ENCODE measurements at regions not wholly inside any gene's neighbourhood (a gene's known extent, or its start where the extent isn't known, plus 50 kb on each side); places are given as distances from the start of the nearest gene placed in this dataset.

- DNase-seq (ENCODE audit: low spot score): no peak
Observed at GRCh38 chr13:39159846-39160370, 121.7 kb downstream of the NHLRC3 start.

GRCh38 chr13:39167018-39167417 lies 128.8 kb downstream of the NHLRC3 start:
- no peak for DNase-seq (ENCODE audit: low spot score)

- DNase-seq (ENCODE audit: low spot score): no peak
Observed at GRCh38 chr13:39170711-39171110, 132.5 kb downstream of the NHLRC3 start.

GRCh38 chr13:39185326-39185725 lies 147.1 kb downstream of the NHLRC3 start:
- no peak for DNase-seq (ENCODE audit: low spot score)

GRCh38 chr13:39186205-39186875 lies 148.1 kb downstream of the NHLRC3 start:
- no peak for DNase-seq (ENCODE audit: low spot score)

DNA sequence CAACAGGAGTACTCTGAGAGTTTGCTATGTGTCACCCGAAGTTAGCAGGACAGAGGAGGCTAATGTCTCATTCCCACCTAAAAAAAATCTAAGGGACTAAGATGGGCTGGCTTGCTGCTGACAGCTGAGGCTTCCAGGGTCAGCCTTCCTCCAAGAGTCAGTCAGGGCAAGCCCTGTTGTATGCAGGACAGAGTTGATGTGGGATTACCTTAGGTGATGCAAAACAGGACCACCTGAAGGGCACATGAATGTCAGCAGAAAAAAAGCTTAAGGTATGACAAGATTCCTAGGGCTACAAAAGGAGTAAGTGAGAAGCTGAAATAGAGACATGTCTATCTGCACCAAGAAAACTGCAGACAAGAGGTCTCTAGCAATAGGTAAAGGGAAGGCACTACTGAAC lies 151.5 kb downstream of the NHLRC3 start:
- DNase-seq (ENCODE audit: low spot score): no peak

DNA sequence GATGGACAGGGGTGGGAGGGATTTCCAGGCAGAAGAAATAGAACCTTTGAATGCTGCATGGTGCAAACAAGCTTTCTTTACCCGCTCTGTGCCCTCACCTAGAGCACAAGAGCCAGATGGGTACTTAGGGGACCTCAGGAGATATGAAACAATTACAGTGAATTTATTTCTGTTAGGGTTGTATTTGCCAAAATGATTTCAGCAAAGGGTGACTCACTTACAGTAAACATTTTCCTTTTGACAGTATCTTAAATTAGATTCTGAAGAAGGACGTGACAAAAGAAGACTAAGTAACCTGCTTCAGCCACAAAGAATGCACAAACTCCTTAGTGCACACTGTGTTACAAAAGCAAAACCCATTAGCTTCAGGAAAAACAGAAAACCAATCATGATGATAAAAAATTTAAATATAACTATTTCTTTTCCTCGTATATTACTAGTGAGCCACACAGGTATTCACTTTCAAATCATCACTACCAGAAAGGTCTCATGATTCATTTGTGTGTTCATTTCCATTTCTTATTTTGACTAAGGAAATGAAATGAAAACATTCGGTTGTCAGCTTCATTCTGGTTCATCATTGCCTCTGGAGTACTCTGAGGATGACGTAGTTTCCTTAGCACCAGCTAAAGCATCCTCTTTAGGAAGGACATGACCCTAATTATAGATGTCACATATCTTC lies 158.8 kb downstream of the NHLRC3 start:
- no peak for DNase-seq (ENCODE audit: low spot score)

DNA sequence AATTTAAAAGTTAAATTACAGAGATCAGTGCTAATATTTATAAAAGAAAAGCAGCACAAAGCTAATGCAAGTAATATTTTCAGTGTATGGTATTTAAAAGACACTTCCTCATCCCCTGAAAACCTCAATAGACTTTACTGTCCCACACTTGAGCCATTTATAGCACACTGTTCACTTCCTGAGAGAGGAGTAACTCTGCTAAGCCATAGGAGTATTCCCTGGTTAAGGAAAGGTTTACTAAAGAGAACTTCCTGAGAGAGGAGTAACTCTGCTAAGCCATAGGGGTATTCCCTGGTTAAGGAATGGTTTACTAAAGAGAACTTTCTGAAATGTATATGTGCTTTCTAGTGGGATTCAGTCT lies 159.4 kb downstream of the NHLRC3 start:
- DNase-seq (ENCODE audit: low spot score): no peak

DNA sequence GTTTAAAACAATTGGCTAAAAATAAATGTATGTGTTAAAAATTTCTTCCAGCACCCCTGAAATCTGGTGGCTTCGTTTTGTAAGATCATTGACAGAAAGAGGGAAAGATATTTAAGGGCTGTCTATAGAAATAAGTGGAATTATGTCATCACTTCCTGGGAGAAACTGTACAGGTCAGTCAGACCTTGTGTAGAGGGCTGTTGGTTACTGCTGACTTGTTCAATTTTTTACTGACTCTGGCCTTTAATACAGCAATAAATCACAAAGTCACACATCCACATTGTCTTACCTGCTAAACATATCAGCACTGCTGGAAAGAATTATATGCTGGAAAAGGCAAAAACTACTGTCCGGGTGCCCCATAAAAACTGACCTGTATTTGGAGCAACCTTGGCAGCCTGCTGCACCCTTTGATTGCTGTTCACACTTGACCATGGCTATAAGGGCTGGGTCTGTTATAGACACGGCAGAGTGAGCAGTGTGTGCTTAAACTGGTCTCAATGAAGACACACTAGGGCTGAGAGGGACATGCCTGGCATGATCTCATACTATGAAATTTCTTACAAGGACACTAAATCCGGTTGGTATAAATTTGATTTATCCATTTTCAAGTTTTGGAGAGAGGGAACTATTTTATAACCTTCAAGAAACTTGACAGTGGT lies 162.1 kb downstream of the NHLRC3 start:
- no peak for DNase-seq (ENCODE audit: low spot score)

DNA sequence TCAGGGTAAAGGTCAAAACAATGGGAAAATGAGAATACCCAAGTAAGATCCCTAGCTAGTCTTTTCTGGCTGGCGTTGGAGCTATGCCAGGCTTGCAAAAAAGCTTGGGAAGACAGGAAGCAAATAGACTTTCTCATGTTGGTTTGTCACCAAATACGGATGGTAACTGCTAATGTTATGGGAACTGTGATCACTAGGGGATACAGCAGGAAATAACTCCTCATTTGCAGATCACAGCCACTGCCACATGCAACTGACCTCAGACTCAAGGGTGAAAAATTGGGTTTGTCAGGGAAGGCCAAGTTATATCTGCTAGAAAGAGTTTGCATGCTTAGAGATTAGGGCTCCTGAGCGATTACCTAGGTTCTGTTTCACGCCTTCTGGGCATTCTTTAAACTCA lies 162.9 kb downstream of the NHLRC3 start:
- DNase-seq (ENCODE audit: low spot score): no peak

- no peak for DNase-seq (ENCODE audit: low spot score)
Observed at GRCh38 chr13:39202746-39203145, 164.5 kb downstream of the NHLRC3 start.

GRCh38 chr13:39208636-39209035 lies 170.4 kb downstream of the NHLRC3 start:
- no peak for DNase-seq (ENCODE audit: low spot score)

GRCh38 chr13:39209731-39210531 lies 171.7 kb downstream of the NHLRC3 start:
- no peak for DNase-seq (ENCODE audit: low spot score)

- DNase-seq (ENCODE audit: low spot score): no peak
Observed at GRCh38 chr13:39210961-39211534, 172.8 kb downstream of the NHLRC3 start.

- no peak for DNase-seq (ENCODE audit: low spot score)
Observed at GRCh38 chr13:39215971-39216370, 177.7 kb downstream of the NHLRC3 start.

- no peak for DNase-seq (ENCODE audit: low spot score)
Observed at GRCh38 chr13:39217471-39217870, 179.2 kb downstream of the NHLRC3 start.

DNA sequence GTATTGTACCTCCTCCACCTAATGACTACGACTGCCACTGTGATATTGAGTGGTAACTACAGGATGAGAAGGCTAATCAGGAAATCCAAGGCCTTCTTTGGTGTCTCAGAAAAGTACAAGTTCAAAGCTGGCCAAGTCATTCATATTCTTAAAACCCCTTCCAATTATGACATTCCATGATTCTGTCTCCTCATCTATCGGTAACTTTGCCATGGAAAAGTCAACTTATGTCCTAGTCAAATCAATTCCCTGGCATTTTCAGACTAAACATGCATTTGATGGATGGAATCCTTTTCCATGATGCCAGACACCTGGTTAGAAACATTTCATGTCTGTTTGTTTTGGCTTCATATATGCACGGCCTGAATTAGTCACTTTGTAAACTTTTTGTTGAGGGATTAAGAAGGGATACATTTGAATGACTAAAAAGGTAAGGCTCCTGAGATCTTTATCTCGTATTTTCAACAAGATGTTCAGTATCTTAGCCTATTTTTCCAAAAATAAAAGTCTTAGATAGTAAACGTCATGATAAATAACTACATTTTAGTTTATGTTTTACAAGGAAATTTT lies 186.5 kb downstream of the NHLRC3 start:
- DNase-seq (ENCODE audit: low spot score): no peak

- DNase-seq (ENCODE audit: low spot score): no peak
Observed at GRCh38 chr13:39225860-39226259, 187.6 kb downstream of the NHLRC3 start.

DNA sequence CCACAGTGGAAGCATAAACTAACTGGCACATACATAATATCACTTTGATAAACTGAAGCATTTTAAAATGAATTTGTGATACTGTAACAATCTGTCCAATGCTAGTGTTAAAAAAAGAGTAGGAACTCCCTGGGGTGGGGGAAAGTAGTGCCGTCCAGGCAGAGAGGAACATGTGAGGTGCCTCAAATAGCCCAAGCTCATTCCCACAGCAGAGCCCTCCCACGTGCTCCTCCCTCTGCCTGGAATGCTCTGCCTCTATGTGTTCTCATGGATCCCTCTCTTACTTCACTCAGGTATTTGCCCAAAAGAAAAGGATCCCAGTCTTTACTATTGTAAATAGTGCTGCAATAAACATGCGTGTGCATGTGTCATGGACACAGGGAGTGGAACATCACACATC lies 188.1 kb downstream of the NHLRC3 start:
- no peak for DNase-seq (ENCODE audit: low spot score)

- DNase-seq (ENCODE audit: low spot score): no peak
Observed at GRCh38 chr13:39232401-39232980, 194.2 kb downstream of the NHLRC3 start.

GRCh38 chr13:39232999-39233398 lies 194.7 kb downstream of the NHLRC3 start:
- no peak for DNase-seq (ENCODE audit: low spot score)
